NCI-H2196 treated with DMSO at 0.1 percent for 48 hours (cell line): ENCODE measurements at regions not wholly inside any gene's neighbourhood (a gene's known extent, or its start where the extent isn't known, plus 50 kb on each side); places are given as distances from the start of the nearest gene placed in this dataset.

Source experiments
- DNase-seq: peaks from one replicate; lab custom pipeline; 2025; ENCODE audit not compliant: unreplicated experiment; lab: John Stamatoyannopoulos, UW

GRCh38 chr11:128367573-128367972 lies 219.8 kb downstream of the ETS1 start:
- DNase-seq, result no peak

GRCh38 chr11:128365044-128365443 lies 222.3 kb downstream of the ETS1 start:
- no peak for DNase-seq

- DNase-seq, result no peak
Measured at GRCh38 chr11:128361451-128362020, 225.8 kb downstream of the ETS1 start.

- no peak for DNase-seq
Measured at GRCh38 chr11:128359515-128359914, 227.8 kb downstream of the ETS1 start.

- DNase-seq, result no peak
Measured at GRCh38 chr11:128357073-128357472, 230.3 kb downstream of the ETS1 start.

GRCh38 chr11:128355558-128355957 lies 231.8 kb downstream of the ETS1 start:
- no peak for DNase-seq

- no peak for DNase-seq
Measured at GRCh38 chr11:128354476-128354875, 232.9 kb downstream of the ETS1 start.

GRCh38 chr11:128351168-128351567 lies 236.2 kb downstream of the ETS1 start:
- no peak for DNase-seq

- DNase-seq, result no peak
Measured at GRCh38 chr11:128349650-128350299, 237.6 kb downstream of the ETS1 start.

GRCh38 chr11:128346804-128347203 lies 240.6 kb downstream of the ETS1 start:
- no peak for DNase-seq

GRCh38 chr11:128345316-128345715 lies 242.0 kb downstream of the ETS1 start:
- no peak for DNase-seq

- no peak for DNase-seq
Measured at GRCh38 chr11:128343870-128344269, 243.5 kb downstream of the ETS1 start.

- DNase-seq, result no peak
Measured at GRCh38 chr11:128343135-128343514, 244.2 kb downstream of the ETS1 start.

- peak; percentile 95 for DNase-seq
Measured at GRCh38 chr11:128342511-128343134, 244.7 kb downstream of the ETS1 start.

GRCh38 chr11:128341280-128342248 lies 245.8 kb downstream of the ETS1 start:
- no peak for DNase-seq

GRCh38 chr11:128339792-128340191 lies 247.6 kb downstream of the ETS1 start:
- DNase-seq, result no peak

- no peak for DNase-seq
Measured at GRCh38 chr11:128338811-128339210, 248.5 kb downstream of the ETS1 start.

- DNase-seq, result no peak
Measured at GRCh38 chr11:128336203-128336602, 251.2 kb downstream of the ETS1 start.

- DNase-seq, result no peak
Measured at GRCh38 chr11:128335729-128336128, 251.6 kb downstream of the ETS1 start.

GRCh38 chr11:128334311-128335044 lies 252.9 kb downstream of the ETS1 start:
- no peak for DNase-seq

- DNase-seq, result no peak
Measured at GRCh38 chr11:128331317-128331716, 256.0 kb downstream of the ETS1 start.
